Fibroblast of skin of left biceps (primary cell): ENCODE measurements at regions not wholly inside any gene's neighbourhood (a gene's known extent, or its start where the extent isn't known, plus 50 kb on each side); places are given as distances from the start of the nearest gene placed in this dataset.

Experiments
- DNase-seq, 2 experiments: peaks; one replicate each; pipeline ENCODE4 v3.0.0-alpha.2; 2013; ENCODE audit warnings: low read depth in 2 of 2

- no peak for DNase-seq
Observed at GRCh38 chr2:41837610-41838009, 210.2 kb upstream of the PKDCC start.

DNA sequence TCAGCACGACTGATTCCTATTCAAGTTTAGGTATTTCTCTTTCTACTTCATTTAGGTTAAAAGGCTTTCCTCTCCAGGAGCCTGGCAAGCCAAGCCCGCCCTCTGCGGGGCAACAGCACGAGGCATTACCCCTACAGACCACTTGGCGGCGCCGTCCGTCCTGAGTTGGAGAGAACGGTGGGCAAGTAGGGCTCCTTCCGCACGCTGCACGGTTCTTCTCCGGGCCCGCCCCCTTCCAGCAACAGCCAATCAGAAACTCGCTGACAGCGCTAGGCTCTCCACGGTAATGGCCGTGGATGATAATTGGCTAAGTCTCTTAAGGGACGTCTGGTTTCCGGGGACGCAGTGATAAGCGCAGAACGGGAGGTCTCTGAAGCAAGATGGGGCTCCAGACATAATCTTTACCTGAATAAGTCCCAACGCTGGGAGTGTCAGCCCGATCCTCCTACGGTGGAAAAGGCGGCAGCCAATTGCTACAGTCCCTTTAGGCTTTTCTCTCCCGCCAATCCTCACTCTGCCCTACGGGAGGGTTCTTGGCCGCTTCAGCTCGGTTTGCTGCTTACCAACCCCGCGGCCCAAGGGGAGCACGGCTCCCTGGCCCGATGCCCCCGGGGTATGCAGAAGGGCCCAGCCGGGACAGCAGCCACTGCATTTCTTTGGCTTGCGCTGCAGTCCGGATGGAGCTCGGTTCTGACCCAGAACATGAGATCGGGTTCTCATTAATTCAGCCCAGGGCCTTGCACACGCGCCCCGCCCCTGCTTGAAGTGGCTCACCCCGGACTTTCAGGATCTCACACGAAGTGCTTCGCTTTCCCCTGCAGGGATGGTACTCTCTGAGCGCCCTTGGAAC lies 206.9 kb upstream of the PKDCC start:
- DNase-seq: peak; percentile 91 to 93

- DNase-seq: no peak
Observed at GRCh38 chr2:41846962-41847361, 200.9 kb upstream of the PKDCC start.

DNA sequence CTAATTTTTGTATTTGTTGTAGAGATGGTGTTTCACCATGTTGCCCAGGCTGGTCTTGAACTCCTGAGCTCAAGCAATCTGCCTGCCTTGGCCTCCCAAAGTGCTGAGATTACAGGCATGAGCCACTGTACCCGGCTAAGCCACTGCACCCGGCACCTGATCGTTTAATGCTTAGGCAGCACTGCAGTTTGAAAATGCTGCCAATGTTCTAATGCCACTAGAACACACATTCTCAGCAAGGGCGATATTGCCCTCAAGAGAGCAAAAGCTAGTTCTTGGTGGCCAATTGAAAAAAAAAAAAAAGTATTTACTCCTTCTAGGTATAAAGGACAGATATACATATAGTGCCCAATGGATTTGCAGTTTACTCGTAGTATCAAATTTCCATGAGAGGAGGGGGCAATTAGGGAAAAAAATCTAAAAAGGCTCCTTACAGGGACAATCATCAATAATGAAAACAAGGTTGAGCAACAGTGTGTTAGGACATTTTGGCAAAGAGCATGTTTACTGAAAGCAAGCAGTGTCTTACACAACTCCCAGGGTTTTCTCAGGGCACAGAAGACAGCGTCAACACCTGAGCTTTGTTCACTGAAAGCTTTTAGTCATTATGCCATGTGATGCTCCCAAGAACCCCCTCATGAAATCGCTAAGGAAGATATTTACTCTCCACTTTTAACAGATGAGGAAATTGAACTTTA lies 199.9 kb upstream of the PKDCC start:
- no peak for DNase-seq

GRCh38 chr2:41851554-41851953 lies 196.3 kb upstream of the PKDCC start:
- DNase-seq: no peak

- no peak for DNase-seq
Observed at GRCh38 chr2:41853427-41854191, 194.2 kb upstream of the PKDCC start.

GRCh38 chr2:41854227-41854626 lies 193.6 kb upstream of the PKDCC start:
- DNase-seq: no peak

DNA sequence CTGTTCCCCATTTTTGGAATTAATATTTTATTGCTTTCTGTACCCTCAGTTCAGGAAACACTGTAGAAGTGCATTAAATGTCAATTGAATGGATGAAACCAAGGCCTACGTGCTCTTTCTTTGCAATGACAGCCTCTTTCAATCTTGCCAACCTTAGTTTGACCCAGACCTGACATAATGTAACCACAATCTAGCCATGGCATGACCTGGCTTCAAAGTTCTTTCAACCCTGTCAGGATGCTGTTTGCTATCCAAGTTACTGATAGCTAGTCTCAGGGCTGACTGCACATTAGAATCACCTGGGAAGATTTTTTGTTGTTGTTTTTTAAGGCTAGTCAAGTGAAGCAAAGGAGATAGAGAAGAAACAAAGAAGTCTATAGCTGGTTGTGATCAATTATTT lies 190.9 kb upstream of the PKDCC start:
- no peak for DNase-seq

DNA sequence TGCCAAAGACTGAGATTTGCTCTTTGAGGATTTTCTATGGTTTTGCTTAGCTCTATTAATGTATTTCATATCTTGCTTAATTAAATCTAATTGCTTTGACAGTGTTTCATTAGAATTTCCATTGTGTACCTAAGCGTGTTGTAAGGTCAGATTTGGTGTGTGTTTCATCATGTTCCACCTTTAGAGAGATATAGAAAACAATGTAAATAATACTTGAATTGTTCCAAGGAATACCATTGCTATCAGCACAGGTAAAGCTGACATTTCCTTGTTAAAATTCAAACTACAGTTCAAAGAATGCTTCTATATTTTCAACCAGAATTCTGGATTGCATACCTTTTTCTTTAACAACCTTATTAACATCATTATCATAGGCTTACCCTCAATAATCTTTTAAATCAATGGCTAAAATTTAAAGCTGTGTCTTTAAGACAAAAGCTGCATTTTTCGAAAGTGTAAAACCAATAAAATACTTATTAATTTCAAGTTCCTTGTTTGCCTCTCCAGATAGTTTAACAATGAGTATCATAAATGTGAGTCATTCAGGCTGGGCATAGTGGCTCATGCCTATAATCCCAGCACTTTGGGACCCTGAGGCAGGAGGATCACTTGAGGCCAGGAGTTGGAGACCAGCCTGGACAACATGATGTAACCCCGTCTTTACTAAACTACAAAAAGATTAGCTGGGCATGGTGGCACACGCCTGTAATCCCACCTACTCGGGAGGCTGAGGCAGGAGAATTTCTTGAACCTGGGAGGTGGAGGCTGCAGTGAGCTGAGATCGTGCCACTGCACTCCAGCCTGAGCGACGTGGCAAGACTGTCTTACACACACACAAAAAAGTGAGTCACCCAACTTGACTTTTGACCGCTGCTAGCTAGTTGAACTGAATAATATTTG lies 188.0 kb upstream of the PKDCC start:
- DNase-seq: no peak

DNA sequence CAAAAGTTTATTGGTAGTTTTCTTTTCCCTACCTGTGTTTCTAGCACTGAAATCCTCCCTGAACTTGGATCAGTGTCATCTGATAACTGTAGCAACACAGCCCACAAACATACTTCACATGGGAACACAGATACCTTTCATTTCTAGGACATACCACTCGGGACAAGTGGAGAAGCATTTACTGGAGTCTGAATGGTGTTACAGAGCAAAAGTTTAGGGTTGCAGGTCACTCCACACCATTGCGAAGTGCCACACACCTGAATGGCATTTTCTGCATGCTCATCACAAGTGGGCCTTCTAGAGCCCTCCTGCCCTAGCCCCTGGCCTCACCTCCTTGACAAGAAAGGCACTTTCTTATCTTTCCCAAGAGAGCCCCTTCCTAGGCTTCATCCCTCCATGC lies 184.8 kb upstream of the PKDCC start:
- no peak for DNase-seq

DNA sequence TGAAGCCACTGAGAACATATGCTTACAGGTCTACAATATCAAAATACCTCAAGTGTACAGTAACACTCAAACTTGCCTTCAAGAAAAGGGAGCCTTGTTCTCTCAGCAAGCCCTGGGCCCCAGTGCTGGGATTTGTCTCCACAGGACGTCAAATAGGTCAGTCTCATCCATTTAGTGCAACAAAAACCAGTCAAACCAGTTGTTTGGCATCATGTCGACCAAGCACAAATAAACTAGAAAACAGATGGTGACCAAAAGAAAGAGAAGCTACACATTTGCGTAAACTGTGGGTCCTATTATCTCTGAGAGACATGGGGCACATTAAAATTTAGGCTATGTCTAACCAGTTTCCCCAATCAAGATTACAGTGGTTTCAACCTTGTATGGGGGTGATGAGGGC lies 182.6 kb upstream of the PKDCC start:
- DNase-seq: no peak

DNA sequence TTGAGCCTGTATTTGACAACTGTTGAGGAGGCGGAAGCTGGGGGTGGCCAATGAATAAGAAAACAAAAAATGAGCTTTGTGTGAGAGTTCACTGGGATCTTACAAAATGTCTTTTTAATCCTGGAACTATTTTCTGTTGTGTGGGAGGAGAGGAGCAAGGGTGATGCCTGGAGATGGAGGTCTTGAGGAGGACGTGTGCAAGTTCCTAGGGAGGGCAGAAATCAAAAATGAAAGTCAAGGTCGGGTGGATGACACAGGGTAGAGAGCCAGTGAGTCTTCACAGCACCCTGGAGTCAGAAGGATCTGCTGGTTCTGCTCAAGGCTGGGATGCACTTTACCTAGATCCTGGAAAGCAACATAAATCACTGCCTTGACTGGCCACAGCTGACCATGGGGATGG lies 180.3 kb upstream of the PKDCC start:
- no peak for DNase-seq

GRCh38 chr2:41869542-41870264 lies 178.1 kb upstream of the PKDCC start:
- peak in 1 of 2 experiments; percentile 28 for DNase-seq

- no peak for DNase-seq
Observed at GRCh38 chr2:41870265-41870585, 177.6 kb upstream of the PKDCC start.

DNA sequence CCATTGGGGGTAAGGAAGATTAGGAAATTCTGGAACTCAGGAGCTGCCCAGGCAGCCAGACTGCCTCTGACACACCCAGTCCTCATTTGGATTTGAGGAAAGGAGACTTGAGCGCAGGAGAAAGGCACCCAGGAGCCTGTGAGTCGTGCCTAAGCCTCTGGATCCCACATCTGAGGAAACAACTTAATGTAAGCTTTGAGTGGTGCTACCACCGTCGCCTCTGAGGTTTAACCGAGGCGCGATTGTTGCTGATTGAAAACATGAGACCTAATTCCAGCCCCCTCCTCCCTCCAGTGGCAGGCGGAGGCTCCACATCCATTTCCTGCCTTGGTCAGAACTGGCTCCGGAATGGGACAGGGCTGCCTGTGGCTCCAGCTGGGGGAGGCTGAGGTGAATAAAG lies 176.7 kb upstream of the PKDCC start:
- peak in 1 of 2 experiments; percentile 34 for DNase-seq

GRCh38 chr2:41872646-41873045 lies 175.2 kb upstream of the PKDCC start:
- peak; percentile 70 to 75 for DNase-seq

DNA sequence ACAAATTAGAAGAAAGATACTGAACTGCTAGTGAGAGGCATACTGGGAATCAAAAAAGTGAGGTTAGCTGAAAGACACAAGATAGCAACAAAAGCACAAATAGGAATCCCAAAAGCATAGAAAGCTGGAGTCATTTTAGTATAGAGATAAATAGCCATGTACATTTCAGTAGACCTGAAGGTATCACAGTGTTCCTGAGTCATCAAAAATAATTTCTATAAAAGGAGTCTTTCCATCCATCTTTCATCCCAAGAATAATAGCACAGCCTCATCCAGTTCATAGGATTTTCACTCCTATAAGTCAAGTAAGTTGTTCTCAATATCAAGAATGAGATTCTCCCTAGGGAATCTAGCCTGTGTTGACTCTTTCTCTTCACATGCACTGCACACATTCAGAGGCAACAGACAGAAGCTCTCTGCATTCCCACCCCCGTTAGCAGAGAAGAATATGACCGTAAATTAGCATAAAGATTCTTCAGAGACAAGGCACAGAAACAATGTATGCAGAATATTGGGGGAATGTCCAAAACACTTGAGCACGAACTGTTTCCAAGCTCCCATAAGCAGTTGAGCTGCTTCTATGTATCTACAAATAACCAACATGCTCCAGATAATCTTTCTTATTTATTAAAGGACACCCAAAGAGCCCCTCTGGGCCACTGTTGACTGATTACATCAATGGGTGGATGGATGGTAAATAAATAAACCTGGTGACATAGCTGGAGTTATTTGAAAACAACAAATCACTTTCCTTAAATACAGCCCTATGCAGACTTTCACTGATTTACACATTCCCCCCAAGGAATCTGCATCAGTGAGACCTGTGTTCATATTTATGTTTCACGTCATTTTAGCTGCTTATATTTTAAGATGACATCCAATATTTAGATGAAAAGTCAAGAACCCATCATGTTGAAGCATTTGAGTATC lies 174.5 kb upstream of the PKDCC start:
- DNase-seq: peak; percentile 66 to 71

DNA sequence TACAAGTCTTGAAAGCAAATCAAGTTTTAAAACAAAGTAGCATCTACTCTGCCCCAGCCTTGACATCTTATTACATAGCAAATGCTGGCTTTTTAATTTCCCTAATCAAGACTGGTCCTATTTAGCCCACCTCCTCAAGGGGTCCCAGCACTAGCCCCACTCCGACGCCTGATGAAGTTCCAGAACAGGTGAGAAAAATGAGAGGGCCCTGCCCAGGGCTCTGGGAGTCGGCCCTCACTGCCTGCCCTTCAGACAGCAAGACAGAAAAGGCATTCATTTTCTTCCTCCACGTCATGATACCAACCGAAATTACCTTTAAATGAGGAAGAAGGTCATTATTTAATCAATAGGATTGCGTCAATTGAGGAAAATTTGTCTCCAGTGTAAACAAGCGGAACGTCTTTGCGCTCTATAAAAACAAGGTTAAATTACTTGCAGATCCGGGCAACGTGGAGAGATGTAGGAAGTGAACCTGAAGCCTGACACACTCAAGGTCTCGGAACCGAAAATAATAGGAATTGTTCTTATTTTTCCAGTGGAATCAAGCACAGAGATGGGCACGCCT lies 170.6 kb upstream of the PKDCC start:
- no peak for DNase-seq

- no peak for DNase-seq
Observed at GRCh38 chr2:41878056-41878455, 169.8 kb upstream of the PKDCC start.
